ENCODE measurements at regions not wholly inside any gene's neighbourhood (a gene's known extent, or its start where the extent isn't known, plus 50 kb on each side); places are given as distances from the start of the nearest gene placed in this dataset.
"Not testable (repeated sequence)": the region's sequence is repeated elsewhere in the genome, so short reads cannot be mapped to it uniquely, and the experiment has no call there.

DNA sequence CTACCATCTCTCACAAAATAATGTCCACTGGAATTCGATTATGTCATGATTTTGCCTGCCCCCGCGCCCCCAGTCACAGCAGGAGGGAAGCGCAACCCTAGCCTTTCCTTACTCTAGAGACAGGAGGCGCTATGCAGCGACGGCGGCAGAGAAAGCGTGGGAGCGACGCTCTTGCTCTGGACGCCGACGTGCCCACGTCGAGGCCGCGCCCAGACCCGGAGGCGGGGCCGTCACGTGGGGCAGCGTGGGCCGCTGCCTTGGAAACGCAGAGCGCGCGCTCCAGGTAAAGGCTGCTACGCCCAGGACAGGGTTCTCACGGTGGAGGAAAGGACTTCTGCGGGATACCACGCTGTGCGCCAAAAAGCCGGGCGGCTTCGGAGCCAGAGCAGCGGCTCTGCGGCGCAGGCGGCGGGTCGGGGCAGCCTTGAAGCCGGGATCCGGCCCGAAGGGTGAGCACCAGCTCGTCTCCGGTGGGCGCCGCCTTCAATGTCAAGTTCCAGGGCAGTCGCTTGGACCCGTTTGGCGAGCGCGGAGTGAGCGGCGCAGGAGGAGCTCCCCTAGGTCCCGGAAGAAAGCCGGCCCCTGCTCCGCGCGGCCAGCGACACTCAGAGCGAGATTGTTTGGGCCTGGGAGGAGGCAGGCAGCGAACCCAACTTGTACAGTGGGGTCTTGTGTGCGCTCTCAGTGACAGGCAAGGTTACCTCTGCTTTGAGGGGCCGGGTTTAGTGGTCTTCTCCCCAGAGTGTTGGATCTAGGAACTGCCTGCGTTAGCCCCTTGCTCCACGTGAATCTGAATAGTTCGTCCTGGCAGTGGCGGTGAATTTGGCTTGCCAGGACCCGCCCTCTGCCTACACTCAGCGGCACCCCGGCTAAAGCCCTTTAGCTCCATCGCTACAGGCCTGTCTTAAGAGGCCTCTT lies 121.7 kb downstream of the MRPL57 start:
- DNase-seq (peak; percentile 93 to 97), FAIRE-seq (no peak)
- Histone ChIP-seq H3K27ac (ENCODE audit: low read depth in 1 of 3, low read length in 2 of 3) (peak overlapping the region; percentile 61 to 84 (median 81)), H3K4me1 (ENCODE audit: control insufficient read depth in 3 of 3, insufficient read depth in 2 of 3, low read depth in 1 of 3, low read length in 2 of 3) (peaks cover 0 to 5% (median 5%) of the 10 kb centered on the region in 3 donors), H3K27me3 (ENCODE audit: control insufficient read depth in 3 of 3, insufficient read depth in 3 of 3, low read length in 3 of 3) (no peaks in the 10 kb centered on the region), H3K4me3 (ENCODE audit: low read depth in 1 of 3, low read length in 3 of 3) (peak overlapping the region; percentile 57 to 88 (median 60)), H3K36me3 (ENCODE audit: control insufficient read depth in 3 of 3, insufficient read depth in 2 of 3, low read depth in 1 of 3, low read length in 3 of 3) (no peaks in the 10 kb centered on the region), H3K9me3 (ENCODE audit: control insufficient read depth in 2 of 2, insufficient read depth in 1 of 2, low read depth in 1 of 2, low read length in 1 of 2) (no peaks in the 10 kb centered on the region)
- WGBS, 3 donors: 0 to 1% (median 0%) methylated on average over 74 of the region's 74 CpGs

DNA sequence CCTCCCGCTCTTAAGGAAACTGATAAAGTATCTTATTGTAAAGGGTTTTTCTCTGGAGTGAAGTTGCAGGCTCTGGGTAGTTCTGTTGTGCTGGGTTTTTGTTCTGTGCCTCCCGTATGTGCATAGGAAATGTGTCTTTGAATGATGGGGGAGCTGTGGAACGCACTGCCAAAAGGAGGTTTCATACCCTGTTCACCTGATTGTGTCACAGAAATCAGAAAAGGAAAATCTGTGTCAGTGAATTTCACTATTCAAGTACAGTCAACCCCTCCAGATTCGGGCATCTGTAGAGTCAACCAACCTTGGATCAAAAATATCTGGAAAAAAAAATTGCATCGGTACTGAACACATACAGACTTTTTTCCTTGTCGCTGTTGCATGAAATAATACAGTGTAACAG lies 127.8 kb downstream of the MRPL57 start:
- Histone ChIP-seq H3K9me3 (ENCODE audit: control insufficient read depth in 2 of 2, insufficient read depth in 1 of 2, low read depth in 1 of 2, low read length in 1 of 2) (no peaks in the 10 kb centered on the region), H3K27me3 (ENCODE audit: control insufficient read depth in 3 of 3, insufficient read depth in 3 of 3, low read length in 3 of 3) (no peaks in the 10 kb centered on the region), H3K36me3 (ENCODE audit: control insufficient read depth in 3 of 3, insufficient read depth in 2 of 3, low read depth in 1 of 3, low read length in 3 of 3) (peaks cover 0 to 3% (median 0%) of the 10 kb centered on the region in 3 donors), H3K4me3 (ENCODE audit: low read depth in 1 of 3, low read length in 3 of 3) (no peak overlapping the region), H3K27ac (ENCODE audit: low read depth in 1 of 3, low read length in 2 of 3) (no peak overlapping the region), H3K4me1 (ENCODE audit: control insufficient read depth in 3 of 3, insufficient read depth in 2 of 3, low read depth in 1 of 3, low read length in 2 of 3) (no peaks in the 10 kb centered on the region)
- 92 to 95% (median 94%) methylated on average over 6 of the region's 6 CpGs for WGBS, 3 donors
- FAIRE-seq: no peak
- DNase-seq: no peak

DNA sequence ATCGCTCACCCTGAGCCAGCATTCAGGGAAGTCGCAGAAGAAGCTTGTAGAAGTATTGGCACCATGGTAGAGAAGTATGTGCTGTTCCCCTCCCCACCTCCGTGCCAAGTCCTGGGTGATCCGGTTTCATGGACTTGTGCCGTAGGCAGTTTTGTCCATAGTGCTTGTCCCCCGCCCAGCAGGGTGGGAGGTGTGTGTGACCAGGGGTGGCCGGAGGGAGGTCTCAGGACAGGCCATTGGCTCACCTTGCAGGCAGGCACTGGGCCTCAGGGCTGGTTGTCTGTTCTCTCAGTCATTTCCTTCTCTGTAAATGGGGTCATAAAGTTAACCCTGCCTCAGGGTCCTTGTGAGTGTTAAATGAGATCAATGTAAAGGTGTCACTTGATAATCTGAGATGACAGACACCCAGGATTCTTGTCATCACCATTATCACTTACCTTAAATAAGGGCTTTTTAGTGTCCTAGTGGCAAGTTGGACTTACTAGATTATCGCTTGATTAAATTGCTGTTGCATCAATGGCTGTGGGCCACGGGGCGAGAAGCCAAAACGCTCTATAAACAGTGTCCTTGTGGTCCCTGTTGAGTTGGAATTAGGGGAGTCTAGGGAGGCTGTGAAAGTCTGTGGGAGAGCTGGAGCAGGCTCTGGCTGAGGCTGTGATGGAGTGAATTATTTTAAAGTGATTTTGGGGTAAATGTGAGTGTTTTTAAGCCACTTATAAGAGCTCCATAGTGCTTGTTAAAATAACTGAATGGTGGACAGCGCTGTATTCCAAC lies 130.0 kb downstream of the MRPL57 start:
- WGBS, 3 donors: 80 to 96% (median 96%) methylated on average over 11 to 12 of the region's 12 CpGs
- not testable (repeated sequence) for DNase-seq; FAIRE-seq; H3K27me3 ChIP-seq (ENCODE audit: control insufficient read depth in 3 of 3, insufficient read depth in 3 of 3, low read length in 3 of 3); H3K4me1 ChIP-seq (ENCODE audit: control insufficient read depth in 3 of 3, insufficient read depth in 2 of 3, low read depth in 1 of 3, low read length in 2 of 3); H3K27ac ChIP-seq (ENCODE audit: low read depth in 1 of 3, low read length in 2 of 3); H3K36me3 ChIP-seq (ENCODE audit: control insufficient read depth in 3 of 3, insufficient read depth in 2 of 3, low read depth in 1 of 3, low read length in 3 of 3); H3K9me3 ChIP-seq (ENCODE audit: control insufficient read depth in 2 of 2, insufficient read depth in 1 of 2, low read depth in 1 of 2, low read length in 1 of 2); H3K4me3 ChIP-seq (ENCODE audit: low read depth in 1 of 3, low read length in 3 of 3)

GRCh38 chr13:21307158-21307557 lies 130.7 kb downstream of the MRPL57 start:
- not testable (repeated sequence) for H3K27me3 ChIP-seq (ENCODE audit: control insufficient read depth in 3 of 3, insufficient read depth in 3 of 3, low read length in 3 of 3); H3K27ac ChIP-seq (ENCODE audit: low read depth in 1 of 3, low read length in 2 of 3); H3K4me1 ChIP-seq (ENCODE audit: control insufficient read depth in 3 of 3, insufficient read depth in 2 of 3, low read depth in 1 of 3, low read length in 2 of 3); H3K9me3 ChIP-seq (ENCODE audit: control insufficient read depth in 2 of 2, insufficient read depth in 1 of 2, low read depth in 1 of 2, low read length in 1 of 2); DNase-seq; FAIRE-seq; H3K36me3 ChIP-seq (ENCODE audit: control insufficient read depth in 3 of 3, insufficient read depth in 2 of 3, low read depth in 1 of 3, low read length in 3 of 3); H3K4me3 ChIP-seq (ENCODE audit: low read depth in 1 of 3, low read length in 3 of 3)
- WGBS, 3 donors: 82 to 93% (median 86%) methylated on average over 9 to 11 of the region's 12 CpGs

DNA sequence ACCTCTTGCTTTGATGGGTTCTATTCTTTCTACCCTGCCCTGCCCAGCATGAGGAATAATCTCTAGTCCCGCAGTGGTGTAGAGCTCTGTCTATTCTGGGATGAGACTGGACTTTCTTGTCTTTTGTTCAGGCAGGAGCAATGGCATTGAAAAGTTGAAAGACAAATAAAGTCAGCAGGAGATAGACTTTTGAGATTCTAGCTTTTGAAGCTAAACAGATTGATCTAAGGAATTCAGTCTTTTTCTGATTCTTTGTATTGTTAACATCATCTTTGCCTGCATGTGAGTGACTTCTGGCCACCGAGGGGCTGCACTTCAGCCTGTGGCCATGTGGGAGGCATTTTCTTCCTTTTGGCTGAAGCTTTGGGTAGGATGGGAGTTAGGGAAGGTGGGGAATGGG lies 132.4 kb downstream of the MRPL57 start:
- Histone ChIP-seq H3K4me1 (ENCODE audit: control insufficient read depth in 3 of 3, insufficient read depth in 2 of 3, low read depth in 1 of 3, low read length in 2 of 3) (no peaks in the 10 kb centered on the region), H3K27me3 (ENCODE audit: control insufficient read depth in 3 of 3, insufficient read depth in 3 of 3, low read length in 3 of 3) (no peaks in the 10 kb centered on the region), H3K9me3 (ENCODE audit: control insufficient read depth in 2 of 2, insufficient read depth in 1 of 2, low read depth in 1 of 2, low read length in 1 of 2) (no peaks in the 10 kb centered on the region), H3K27ac (ENCODE audit: low read depth in 1 of 3, low read length in 2 of 3) (no peak overlapping the region), H3K4me3 (ENCODE audit: low read depth in 1 of 3, low read length in 3 of 3) (no peak overlapping the region), H3K36me3 (ENCODE audit: control insufficient read depth in 3 of 3, insufficient read depth in 2 of 3, low read depth in 1 of 3, low read length in 3 of 3) (peaks cover 0 to 3% (median 0%) of the 10 kb centered on the region in 3 donors)
- DNase-seq (no peak), FAIRE-seq (no peak)
- WGBS, 3 donors: 92 to 94% (median 93%) methylated on average over 2 of the region's 2 CpGs

DNA sequence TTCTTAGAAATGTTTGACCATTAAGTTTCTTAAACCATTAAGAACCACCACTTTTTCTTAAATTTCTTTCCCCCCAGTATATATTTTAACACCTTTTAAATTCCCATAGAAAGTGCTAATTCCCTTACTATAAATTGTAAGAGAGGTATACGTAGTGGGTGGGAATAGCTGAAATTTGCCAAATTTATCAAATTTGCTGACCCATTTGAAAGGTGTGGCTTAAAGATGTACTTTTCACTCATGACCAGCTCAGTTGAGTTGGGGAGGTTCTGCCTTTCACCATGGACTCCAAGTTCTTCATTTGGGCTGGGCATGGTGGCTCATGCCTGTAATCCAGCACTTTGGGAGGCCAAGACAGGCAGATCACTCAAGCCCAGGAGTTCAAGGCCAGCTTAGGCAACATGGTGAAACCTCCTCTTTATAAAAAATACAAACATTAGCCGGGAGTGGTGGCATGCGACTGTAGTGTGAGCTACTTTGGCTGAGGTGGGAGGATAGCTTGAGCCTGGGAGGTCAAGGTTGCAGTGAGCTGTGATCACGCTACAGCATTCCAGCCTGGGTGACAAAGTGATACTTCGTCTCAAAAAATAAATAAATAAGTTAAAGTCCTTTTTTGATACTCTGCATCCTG lies 133.2 kb downstream of the MRPL57 start:
- 74 to 96% (median 90%) methylated on average over 5 of the region's 5 CpGs for WGBS, 3 donors
- FAIRE-seq: no peak

GRCh38 chr13:21310220-21310619 lies 133.8 kb downstream of the MRPL57 start:
- no peaks in the 10 kb centered on the region for H3K4me1 ChIP-seq (ENCODE audit: control insufficient read depth in 3 of 3, insufficient read depth in 2 of 3, low read depth in 1 of 3, low read length in 2 of 3)
- H3K9me3 ChIP-seq (ENCODE audit: control insufficient read depth in 2 of 2, insufficient read depth in 1 of 2, low read depth in 1 of 2, low read length in 1 of 2): no peaks in the 10 kb centered on the region
- DNase-seq (no peak), FAIRE-seq (no peak)
- no peak overlapping the region for H3K27ac ChIP-seq (ENCODE audit: low read depth in 1 of 3, low read length in 2 of 3)
- no peaks in the 10 kb centered on the region for H3K27me3 ChIP-seq (ENCODE audit: control insufficient read depth in 3 of 3, insufficient read depth in 3 of 3, low read length in 3 of 3)
- 56 to 79% (median 77%) methylated on average over 3 of the region's 3 CpGs for WGBS, 3 donors
- H3K4me3 ChIP-seq (ENCODE audit: low read depth in 1 of 3, low read length in 3 of 3): no peak overlapping the region
- H3K36me3 ChIP-seq (ENCODE audit: control insufficient read depth in 3 of 3, insufficient read depth in 2 of 3, low read depth in 1 of 3, low read length in 3 of 3): peaks cover 0 to 3% (median 0%) of the 10 kb centered on the region in 3 donors

More for the DNA sequence above, 133.2 kb downstream of the MRPL57 start:
- Histone ChIP-seq H3K27me3 (ENCODE audit: control insufficient read depth in 3 of 3, insufficient read depth in 3 of 3, low read length in 3 of 3) (no peaks in the 10 kb centered on the region), H3K4me1 (ENCODE audit: control insufficient read depth in 3 of 3, insufficient read depth in 2 of 3, low read depth in 1 of 3, low read length in 2 of 3) (no peaks in the 10 kb centered on the region), H3K36me3 (ENCODE audit: control insufficient read depth in 3 of 3, insufficient read depth in 2 of 3, low read depth in 1 of 3, low read length in 3 of 3) (peaks cover 0 to 3% (median 0%) of the 10 kb centered on the region in 3 donors), H3K4me3 (ENCODE audit: low read depth in 1 of 3, low read length in 3 of 3) (no peak overlapping the region), H3K27ac (ENCODE audit: low read depth in 1 of 3, low read length in 2 of 3) (no peak overlapping the region), H3K9me3 (ENCODE audit: control insufficient read depth in 2 of 2, insufficient read depth in 1 of 2, low read depth in 1 of 2, low read length in 1 of 2) (no peaks in the 10 kb centered on the region)
- no peak for DNase-seq

GRCh38 chr13:21314976-21315375 lies 138.5 kb downstream of the MRPL57 start:
- not testable (repeated sequence) for H3K36me3 ChIP-seq (ENCODE audit: control insufficient read depth in 3 of 3, insufficient read depth in 2 of 3, low read depth in 1 of 3, low read length in 3 of 3); H3K27me3 ChIP-seq (ENCODE audit: control insufficient read depth in 3 of 3, insufficient read depth in 3 of 3, low read length in 3 of 3); H3K4me3 ChIP-seq (ENCODE audit: low read depth in 1 of 3, low read length in 3 of 3); FAIRE-seq; DNase-seq; H3K27ac ChIP-seq (ENCODE audit: low read depth in 1 of 3, low read length in 2 of 3); H3K9me3 ChIP-seq (ENCODE audit: control insufficient read depth in 2 of 2, insufficient read depth in 1 of 2, low read depth in 1 of 2, low read length in 1 of 2); H3K4me1 ChIP-seq (ENCODE audit: control insufficient read depth in 3 of 3, insufficient read depth in 2 of 3, low read depth in 1 of 3, low read length in 2 of 3)
- WGBS, 3 donors: 90 to 100% (median 100%) methylated on average over 1 of the region's 1 CpG

Measured in small intestine (tissue), 7 donors.